A172 (cell line): ENCODE measurements at regions not wholly inside any gene's neighbourhood (a gene's known extent, or its start where the extent isn't known, plus 50 kb on each side); places are given as distances from the start of the nearest gene placed in this dataset.
"Not testable (repeated sequence)": the region's sequence is repeated elsewhere in the genome, so short reads cannot be mapped to it uniquely, and the experiment has no call there.

Source experiments
- DNase-seq: peaks from one replicate; pipeline ENCODE4 v3.0.0-alpha.2; 2015; ENCODE audit warnings: low spot score

DNA sequence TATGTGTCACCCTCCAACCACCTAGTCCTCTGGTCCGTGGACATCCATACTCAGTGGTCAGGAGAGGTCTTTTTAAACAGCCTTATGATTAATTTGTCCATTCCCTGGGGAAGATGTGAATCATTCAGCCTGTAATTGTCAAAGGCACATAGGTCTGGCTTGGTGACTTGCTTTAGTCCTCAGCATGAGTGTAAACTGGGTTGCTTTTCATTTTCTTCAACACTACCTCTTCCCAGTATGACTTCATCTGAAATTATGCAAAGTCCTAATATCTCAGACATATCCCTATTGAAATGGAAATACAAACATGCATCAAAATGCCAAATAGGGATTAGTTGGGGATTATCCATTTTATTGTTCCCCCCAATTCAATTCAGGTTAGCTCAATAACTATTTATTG lies 208.3 kb upstream of the AMOT start:
- DNase-seq, result no peak

DNA sequence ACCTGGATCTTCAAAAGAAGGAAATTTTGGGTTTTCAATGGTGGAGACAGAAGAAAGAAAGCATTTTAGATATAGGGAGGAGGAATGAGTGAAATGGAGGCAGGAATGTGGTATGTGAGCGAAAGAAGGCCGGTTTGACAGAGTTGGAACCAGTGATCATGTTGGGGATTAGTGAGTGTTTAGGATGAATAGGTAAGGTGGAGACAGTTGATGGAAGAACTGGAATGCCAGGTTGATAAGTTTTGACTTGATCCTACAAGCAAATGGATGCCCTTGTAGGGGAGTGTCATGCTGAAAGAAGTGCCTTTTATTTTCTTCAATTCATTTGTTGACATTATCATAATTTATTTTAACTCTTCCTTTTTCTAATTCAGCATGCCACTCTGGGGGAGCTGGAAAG lies 207.8 kb upstream of the AMOT start:
- no peak for DNase-seq

DNA sequence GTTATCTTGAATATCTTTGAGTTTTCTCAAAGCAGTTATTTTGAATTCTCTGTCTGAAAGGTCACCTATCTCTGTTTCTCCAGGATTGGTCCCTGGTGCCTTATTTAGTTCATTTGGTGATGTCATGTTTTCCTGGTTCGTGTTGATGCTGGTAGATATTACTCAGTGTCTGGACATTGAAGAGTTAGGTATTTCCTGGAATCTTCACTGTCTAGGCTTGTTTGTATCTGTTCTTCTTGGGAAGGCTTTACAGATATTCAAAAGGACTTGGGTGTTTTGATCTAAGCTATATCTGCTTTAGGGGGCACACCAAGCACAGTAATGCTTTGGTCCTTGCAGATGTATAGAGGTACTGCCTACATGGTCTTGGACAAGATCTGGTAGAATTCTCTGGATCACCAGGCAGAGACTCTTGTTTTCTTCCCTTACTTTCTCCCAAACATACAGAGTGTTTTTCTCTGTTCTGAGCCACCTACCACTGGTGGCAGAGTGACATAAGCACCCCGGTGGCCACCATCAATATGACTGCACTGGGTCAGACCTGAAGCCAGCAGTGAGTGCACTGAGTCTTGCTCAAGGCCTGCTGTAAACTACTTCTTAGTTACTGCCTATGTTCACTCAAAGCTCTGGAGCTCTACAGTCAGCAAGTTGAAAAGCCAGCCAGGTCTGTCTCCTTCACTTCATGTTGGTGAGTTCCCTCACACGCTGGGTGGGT lies 193.5 kb upstream of the AMOT start:
- DNase-seq, result no peak

DNA sequence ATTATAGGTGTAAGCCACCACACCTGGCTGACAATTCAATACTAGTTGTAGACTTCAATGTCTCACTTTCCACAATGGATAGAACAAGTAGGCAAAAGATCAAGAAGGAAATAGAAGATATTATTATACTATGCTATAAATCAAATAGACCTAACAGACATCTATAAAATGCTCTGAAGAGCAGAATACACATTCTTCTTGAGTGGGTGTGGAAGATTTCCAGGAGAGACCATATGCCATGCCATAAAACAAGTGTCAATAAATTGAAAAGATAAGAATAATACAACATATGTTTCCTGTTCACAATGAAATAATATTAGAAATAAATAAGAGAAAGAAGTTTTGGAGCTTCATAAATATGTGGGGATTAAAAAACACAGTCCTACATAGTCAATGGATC lies 179.3 kb upstream of the AMOT start:
- no peak for DNase-seq

DNA sequence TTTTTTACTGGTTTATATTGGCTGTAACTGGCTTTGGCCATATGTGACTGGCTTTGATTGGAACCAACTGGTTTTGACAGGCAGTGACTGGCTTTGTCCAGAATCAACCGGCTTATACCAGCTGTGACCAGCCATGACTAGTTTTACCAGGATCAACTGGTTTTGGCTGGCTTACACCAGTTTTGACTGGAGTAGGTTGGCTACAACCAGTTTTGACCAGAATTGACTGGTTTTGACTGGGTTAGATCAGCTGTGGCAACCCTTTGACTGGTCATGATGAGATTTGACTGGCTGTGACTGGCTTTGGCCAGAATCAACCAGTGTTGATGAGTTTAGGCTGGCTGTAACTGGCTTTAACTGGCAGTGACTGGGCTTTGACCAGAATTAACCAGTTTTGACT lies 169.2 kb upstream of the AMOT start:
- DNase-seq, result no peak

DNA sequence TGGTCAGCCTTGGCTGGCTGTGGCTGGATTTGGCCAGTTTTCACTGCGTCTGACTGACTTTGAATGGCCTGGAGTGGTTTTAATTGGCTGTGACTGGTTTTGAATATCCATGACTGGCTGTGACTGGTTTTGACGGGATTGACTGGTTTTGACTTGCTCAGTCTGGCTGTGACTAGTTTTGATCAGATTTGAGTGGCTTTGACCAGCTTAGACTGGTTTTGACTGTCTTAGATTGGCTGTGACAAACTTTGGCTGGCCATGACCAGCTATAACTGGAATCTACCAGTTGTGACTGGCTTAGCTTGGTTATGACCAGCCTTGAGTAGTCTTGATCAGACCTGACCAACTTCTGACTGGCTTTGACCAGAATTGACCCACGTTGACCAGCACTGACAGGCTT lies 168.4 kb upstream of the AMOT start:
- no peak for DNase-seq

GRCh38 chrX:113001836-113002235 lies 161.2 kb upstream of the AMOT start:
- DNase-seq, result no peak

GRCh38 chrX:112997991-112998390 lies 157.4 kb upstream of the AMOT start:
- DNase-seq, result no peak

GRCh38 chrX:112991801-112992200 lies 151.2 kb upstream of the AMOT start:
- no peak for DNase-seq

GRCh38 chrX:112979879-112980278 lies 139.2 kb upstream of the AMOT start:
- no peak for DNase-seq

DNA sequence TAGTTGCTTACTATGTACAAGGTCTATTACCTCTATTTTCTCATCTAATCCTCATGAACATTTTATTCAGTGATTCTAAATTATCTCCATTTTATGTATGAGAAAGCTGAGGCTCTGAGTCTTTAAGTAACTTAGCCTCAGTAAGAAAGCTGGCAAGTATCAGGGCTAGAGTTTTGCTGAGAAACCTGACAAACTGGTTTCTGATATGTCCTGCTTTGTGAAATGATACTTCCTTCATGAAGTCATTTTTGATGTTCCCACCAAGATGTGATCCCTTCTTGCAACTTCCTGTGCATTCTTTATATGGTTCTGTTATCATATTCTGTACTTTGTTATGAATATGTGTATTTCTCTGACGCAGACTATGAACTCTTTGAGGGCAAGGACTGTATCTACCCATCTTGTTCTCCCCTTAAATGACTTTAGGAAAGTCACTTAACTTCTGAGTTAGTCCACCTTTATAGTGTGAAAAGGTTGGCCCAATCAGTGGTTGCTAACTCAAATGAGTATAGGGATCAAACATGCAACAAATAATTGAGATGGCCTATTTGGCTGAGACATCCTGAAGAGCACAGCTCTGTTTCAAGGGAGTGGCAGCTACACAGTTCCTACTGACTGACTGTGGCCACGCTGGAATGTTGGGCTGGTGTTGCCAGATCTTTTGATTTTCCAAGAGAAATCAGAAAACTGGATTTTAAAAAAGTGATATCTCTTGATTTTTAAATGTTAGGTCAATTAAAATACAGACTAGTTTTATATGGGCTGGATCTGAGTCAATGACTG lies 127.9 kb upstream of the AMOT start:
- DNase-seq, result no peak

DNA sequence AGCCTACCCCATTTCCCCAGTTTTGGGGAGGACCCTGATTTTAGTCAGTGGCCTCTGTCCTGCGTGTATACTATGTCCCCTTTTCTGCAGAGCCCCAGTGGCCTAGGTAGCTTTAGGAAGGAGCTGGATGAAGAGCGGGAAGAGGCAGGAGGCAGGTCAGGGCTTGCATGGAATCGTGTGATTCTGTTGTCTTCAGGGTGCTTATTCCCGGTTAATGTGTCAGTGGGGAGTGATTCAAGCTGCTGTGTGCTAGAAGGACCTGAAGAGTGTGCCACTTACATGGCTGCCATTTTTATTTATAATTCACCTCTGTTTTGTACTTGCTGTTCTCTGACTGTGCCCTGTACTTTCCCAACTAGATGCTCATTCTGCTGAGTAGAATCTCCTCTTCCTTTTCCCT lies 127.3 kb upstream of the AMOT start:
- DNase-seq, result no peak

DNA sequence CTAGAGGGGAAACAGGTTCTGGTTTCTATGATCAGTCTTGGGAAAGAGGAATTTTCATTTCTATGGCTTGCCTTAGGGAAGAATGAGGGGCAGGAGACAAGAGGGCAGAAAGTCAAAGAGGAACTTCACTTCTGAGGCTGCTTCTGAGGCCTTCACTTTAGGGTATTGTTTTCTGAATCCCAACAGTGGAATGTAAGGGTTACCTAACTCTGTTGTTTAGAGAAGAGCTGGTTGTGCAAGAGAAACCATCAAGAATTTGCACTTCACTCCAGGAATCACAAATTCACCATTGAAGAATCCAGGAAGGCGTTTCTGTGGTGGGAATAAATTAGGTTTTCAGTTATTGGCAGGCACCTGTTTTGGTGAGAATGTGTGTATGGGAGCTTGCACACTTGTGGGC lies 126.7 kb upstream of the AMOT start:
- DNase-seq, result no peak

GRCh38 chrX:112961981-112962380 lies 121.3 kb upstream of the AMOT start:
- DNase-seq, result no peak

DNA sequence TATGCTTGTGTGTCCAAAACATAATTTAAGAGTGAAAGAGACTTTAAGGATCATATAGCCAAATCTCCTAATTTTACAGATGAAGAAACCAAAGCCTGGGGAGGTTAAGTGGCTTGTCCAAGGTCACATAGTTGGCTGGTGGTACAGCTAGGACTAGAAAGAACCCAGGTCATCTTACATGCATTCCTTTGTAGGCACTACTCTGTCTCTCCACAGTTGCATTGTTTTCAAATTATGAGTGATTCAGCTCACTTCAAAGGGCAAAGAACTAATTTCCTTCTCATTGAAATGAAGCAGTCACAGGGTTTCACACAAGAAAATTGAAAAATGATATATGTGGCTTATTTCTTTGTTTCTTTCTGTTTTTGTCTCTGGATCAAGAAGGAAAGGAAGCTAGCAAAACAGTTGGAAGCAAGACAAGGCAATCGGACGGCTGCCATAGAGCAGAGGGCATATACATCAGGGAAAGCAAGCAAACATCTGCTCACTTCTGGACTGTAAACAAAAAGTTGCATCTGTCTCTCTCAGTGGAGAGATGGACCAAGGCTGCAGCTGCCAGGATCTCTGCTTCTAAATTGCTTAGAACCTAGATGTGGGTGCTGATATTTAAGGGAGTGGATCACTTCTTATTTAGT lies 107.5 kb upstream of the AMOT start:
- no peak for DNase-seq

GRCh38 chrX:112946227-112946626 lies 105.6 kb upstream of the AMOT start:
- no peak for DNase-seq

GRCh38 chrX:112945826-112946225 lies 105.2 kb upstream of the AMOT start:
- DNase-seq, result no peak

- DNase-seq, result no peak
Measured at GRCh38 chrX:112941209-112941837, 100.7 kb upstream of the AMOT start.

- DNase-seq, result no peak
Measured at GRCh38 chrX:112935029-112935428, 94.4 kb upstream of the AMOT start.

- no peak for DNase-seq
Measured at GRCh38 chrX:112931900-112932299, 91.3 kb upstream of the AMOT start.

DNA sequence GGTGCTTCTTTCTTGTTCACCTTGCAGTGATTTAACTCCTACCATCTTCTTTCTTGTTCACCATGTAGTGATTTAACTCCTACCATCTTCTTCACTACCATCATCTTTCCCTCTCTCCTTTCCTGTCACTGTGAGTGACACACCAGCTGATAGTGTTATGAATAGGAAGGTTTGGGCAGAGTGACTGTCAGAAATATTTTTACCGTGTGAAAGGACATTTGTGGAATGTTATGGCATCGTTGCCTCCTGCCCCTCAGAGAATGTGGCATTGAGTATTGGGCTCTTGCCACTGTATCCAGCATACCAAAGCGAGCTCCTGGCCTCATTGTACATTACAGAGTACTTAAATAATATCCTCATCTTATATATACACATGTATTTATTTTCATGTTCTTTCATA lies 90.8 kb upstream of the AMOT start:
- DNase-seq, result no peak

DNA sequence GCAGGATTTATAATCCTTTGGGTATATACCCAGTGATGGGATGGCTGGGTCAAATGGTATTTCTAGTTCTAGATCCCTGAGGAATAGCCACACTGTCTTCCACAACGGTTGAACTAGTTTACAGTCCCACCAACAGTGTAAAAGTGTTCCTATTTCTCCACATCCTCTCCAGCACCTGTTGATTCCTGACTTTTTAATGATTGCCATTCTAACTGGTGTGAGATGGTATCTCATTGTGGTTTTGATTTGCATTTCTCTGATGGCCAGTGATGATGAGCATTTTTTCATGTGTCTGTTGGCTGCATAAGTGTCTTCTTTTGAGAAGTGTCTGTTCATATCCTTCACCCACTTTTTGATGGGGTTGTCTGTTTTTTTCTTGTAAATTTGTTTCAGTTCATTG lies 82.8 kb upstream of the AMOT start:
- DNase-seq, result not testable (repeated sequence)

GRCh38 chrX:112913807-112914206 lies 73.2 kb upstream of the AMOT start:
- DNase-seq, result no peak
